Lung microvascular endothelial cell (primary cell): ENCODE measurements at regions not wholly inside any gene's neighbourhood (a gene's known extent, or its start where the extent isn't known, plus 50 kb on each side); places are given as distances from the start of the nearest gene placed in this dataset.
"Not testable (repeated sequence)": the region's sequence is repeated elsewhere in the genome, so short reads cannot be mapped to it uniquely, and the experiment has no call there.

ENCODE experiments used
- DNase-seq, 2 donors: peaks; one replicate each; pipeline versions ENCODE4 v3.0.0 to v3.0.0-alpha.2; 2010; ENCODE audit warnings: low read depth in 2 of 2

DNA sequence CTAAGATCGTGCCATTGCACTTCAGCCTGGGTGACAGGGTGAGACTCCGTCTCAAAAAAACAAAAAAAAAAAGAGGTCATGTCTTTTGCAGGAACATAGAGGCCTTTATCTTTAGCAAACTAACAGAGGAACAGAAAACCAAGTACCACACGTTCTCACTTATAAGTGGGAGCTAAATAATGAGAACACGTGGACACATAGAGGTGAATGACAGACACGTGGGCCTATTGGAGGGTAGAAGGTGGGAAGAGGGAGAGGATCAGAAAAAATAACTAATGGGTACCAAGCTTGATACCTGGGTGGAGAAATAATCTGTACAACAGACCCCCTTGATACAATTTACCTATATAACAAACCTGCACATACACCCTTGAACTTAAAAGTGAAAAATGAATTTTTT, 401.4 kb upstream of the NAALADL2 start:
- DNase-seq = no peak

DNA sequence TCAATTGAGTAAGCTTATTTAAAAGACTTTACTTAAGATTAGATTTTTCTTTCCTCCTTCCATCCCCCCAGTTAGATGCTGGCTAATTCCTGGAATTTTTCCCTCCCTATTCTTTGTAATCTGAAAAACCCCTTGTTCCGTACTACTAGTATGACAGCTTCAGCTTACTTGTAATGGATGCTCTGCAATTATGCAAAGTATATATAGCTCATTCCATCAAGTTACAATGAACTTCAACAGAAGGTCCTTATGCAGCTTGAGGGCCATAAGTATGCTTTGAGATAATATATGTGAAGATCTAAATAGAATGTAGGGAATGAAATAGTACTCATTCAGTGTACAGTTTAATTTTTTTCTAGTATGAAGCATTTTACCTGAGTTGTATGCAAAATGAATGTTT, 398.3 kb upstream of the NAALADL2 start:
- no peak for DNase-seq

DNA sequence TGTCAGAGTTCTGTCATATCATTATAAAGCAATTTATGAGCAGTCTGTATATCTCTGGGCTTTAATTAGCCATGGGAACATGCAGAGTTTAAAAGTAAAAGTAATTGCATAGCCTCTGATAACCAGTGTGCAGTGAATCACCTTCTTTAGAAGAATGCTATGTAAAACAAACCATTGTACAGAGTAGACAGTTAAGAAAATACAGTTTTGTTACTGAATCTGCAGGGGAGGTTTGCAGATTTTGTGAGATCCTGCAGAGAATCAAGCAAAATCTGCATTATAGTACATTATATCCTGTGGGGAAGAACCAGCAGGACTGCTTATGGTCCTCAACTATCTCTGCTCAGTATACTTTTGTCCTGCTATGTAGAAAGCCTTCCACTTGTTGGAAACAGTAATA, 396.2 kb upstream of the NAALADL2 start:
- no peak for DNase-seq

DNA sequence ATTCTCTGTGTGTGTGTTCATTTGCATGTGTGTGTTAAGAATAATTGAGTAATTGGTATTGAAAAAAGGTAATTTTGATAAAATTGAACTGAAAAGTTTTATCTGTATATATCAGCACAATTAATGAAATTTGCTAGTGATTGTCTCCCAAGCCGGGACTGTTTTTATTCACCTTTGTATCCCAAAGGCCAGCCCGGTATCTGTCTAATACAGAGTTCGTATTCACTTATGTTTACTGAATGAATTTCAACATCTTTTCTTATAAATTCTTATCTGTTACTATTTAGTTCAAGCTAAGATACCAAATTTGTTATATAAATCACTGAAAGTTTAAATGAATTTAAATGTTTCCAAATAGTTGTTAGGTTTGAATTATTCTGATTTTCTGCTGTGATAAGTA, 394.0 kb upstream of the NAALADL2 start:
- no peak for DNase-seq

DNA sequence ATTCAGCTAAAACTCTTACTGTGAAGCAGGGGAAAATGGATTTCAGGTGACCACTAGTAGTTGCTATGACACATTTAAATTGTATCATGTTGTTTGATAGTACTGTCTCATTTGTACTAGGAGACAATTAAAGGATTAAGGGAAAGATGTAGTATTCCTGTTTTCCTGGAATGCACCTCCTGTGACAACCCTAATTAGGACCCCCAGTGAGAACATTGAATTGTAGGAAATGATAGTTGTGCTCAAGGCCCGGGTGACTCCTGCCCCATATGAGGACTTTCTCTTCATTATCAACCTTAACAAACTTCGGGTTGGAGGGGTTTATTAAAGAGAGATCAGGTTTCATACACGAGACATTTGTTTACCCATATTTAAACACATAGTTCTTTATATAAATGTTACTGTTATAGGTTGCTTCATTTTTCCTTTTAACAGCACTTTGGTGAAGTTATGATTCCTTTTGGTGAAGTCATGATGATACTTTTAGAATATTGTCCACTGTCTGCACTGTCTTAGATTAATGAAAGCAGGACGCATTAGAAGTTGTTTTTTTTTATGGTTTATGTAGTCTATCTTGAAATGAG, 392.6 kb upstream of the NAALADL2 start:
- no peak for DNase-seq

DNA sequence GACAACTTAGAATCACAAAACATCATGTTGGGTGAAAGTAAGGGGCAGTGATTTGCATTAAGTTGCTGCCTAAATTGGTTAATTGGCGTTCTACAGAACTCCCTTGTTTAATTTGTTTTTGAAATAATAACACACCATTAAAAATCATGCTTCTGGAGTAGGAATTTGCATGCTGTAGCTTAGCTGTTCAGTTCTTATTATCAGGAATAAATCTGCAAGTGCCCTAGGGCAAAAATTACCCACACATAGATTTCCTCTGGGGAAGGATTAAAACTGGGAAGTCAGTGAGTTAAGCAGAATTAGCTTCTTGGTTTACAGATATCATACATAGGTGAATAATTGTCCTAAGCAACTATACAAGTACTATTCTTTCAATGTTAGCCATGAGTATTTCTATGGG, 381.6 kb upstream of the NAALADL2 start:
- no peak for DNase-seq

DNA sequence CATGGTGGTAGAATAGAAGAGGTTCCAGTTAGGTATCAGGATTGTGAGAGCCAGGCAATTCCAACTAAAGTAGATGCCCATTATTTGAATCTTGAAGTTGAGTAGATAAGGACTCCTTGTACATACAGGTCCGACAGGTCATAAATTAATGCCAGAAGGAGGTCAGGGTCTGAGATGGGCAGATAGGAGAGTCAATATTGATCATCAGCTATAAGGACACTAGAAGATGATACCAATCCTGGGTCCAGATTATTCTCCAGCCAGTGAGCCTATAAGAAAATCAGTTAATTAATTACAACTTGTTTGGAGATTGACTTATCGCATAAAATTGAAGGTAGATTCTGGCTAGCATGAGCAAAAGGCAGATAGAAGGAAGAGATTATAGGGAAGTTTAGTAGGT, 378.4 kb upstream of the NAALADL2 start:
- no peak for DNase-seq

DNA sequence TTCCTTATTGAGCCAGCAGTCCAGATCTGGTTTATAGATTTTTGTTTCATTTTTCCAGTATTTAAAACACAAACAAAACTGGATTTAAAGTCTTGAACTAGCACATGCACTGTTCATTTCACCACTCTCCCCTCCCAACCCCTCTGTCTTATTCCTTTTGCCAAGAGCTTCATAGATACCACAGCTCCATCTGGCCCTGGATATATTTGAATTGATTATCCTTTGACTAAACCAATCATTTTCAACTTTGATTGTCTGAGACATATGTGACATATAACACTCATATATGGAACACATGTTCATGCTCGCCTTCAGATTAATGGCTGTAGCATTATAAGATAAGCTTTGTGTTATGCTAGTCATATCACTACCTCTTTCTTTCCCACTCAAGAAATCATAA, 376.6 kb upstream of the NAALADL2 start:
- DNase-seq = no peak

DNA sequence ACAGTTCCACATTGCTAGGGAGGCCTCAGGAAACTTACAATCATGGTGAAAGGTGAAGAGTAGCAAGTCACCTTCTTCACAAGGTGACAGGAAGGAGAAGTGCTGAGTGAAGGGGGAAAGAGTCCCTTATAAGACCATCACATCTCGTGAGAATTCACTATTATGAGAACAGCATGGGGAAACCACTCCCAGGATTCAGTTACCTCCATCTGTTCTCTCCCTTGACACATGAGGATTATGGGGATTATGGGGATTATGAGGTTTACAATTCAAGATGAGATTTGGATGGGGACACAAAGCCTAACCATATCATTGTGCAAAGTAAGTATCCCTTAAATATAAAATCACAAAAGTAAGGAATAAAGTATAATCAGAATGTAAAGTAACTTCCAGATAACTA, 375.9 kb upstream of the NAALADL2 start:
- no peak for DNase-seq

DNA sequence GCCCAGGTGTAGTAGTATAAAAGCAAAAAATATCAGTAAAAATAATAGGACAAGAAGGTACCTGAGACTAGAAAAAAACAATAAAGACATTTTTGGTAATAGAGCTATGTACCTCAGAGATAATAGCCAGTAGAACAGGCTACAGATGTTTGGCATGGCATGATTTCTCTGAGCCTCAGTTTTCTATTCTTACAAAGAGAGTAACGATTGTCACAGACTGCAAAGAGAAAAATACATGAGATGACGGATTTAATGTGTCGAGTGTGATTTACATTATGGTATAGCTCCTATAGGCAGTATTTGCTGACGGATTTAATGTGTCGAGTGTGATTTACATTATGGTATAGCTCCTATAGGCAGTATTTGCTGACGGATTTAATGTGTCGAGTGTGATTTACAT, 375.3 kb upstream of the NAALADL2 start:
- DNase-seq = not testable (repeated sequence)

DNA sequence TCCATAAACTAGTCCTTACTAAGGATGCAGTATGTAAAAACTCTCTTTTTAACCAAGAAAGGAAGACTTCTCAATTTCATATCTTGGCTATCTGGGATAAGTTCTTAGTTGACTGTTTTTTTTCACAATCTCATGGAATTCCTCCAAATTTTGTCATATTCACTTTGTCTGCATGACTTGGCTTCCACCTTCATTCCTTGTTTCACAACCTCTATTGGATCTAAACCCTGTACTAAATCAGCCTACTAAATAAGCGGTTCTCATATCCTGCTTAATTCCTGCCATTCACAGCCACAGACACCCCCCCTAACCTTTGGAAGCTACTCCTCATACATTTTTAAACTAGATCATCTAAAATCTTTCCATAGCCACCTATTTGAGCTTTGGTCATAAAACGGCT, 370.6 kb upstream of the NAALADL2 start:
- no peak for DNase-seq

DNA sequence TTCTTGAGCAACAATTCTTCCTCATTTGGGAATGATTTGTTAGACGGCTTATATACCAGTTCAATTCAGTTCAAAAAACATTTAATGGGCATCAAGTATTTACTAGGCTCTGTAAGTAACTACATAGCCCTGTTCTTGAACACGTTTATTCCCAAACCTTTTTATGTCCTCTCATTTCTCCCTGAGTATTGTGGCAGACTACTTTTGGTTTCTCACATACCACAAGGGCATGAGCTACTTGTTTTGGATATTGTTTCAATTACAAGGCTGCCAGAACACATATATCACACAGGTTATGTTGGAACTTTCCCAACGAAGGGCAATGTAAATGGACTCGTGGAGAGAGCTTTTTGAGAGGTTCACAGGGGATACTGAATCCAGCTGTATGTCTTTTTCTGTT, 363.8 kb upstream of the NAALADL2 start:
- DNase-seq = no peak

DNA sequence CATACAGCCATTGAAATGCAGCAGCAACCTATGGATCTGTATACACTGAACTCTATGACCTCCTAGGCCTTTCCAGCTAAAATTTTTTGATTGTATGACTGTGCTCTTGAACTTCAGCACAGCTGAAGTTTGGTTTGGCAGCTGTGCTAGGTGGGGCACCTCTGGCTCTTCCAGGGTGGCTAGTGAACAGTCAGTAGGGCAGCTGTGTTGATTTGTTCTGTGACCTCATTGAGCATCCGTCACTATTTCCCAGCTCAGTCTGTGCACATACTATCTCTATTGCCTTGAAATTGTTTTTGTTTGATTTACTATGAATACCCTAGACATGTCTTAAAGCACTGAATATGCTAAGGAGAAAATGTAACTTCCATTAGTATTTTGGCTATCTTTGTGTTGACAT, 363.2 kb upstream of the NAALADL2 start:
- no peak for DNase-seq

DNA sequence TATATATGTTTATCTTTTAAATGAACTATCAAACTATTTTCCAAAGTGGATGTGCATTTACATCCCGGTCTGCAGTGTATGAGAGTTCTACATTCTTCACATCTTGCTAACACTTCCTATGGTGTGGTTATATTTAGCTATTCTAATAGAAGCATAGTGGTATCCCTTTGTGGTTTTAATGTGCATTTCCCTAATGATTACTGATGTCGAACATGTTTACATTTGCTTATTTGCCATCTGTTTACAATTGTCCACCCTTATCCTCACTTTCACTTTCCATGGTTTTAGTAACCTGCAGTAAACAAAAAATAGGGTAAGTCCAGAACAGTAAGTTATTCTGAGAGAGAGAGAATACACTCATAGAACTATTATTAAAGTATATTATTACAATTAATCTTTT, 360.5 kb upstream of the NAALADL2 start:
- peak in 1 of 2 donors; percentile 29 for DNase-seq

DNA sequence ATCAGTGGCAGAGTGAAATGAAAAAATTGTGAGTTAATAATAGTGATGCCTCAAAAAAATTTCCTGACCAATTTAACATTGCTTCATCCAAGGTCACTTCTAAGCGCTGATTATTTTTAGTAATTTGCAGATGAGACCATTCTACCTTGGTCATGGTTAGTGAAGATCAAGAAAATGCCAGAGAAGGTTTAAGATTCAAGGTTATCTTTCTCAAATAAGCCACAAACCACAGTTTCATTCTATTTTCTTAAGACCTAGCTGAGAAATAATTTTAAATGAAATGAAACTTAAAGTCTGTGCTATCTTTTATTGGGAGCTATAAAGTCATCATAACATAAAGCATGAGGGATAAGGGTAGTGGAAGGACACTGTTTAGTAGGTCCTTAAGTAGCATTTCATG, 353.9 kb upstream of the NAALADL2 start:
- no peak for DNase-seq

DNA sequence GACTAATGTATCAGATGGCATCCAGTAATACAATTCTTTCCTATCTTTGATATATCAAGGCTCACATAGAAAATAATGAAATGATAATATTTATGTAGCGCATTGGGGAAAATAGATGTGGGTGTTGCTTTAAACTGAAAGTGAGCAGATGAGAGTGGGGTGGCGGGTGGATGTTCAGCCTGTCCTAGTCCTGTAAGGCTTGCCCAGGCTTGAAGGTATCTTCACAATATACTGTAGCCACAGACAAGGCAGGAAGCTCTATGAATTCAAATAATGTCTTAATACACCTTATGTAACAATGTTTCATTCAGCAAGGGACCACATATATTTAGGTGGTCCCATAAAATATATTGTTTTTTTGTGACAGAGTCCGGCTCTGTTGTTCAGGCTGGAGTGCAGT, 334.9 kb upstream of the NAALADL2 start:
- no peak for DNase-seq

DNA sequence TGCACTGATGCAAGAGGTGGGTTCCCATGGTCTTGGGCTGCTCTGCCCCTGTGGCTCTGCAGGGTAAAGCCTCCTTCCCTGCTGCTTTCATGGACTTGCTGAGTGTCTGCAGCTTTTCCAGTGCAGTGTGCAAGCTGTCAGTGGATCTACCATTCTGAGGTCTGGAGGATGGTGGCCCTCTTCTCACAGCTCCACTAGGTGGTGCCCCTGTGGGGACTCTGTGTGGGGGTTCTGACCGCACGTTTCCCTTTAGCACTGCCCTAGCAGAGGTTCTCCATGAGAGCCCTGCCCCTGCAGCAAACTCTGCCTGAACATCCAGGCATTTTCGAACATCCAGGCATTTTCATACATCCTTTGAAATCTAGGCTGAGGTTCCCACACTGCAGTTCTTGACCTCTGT, 329.8 kb upstream of the NAALADL2 start:
- no peak for DNase-seq

DNA sequence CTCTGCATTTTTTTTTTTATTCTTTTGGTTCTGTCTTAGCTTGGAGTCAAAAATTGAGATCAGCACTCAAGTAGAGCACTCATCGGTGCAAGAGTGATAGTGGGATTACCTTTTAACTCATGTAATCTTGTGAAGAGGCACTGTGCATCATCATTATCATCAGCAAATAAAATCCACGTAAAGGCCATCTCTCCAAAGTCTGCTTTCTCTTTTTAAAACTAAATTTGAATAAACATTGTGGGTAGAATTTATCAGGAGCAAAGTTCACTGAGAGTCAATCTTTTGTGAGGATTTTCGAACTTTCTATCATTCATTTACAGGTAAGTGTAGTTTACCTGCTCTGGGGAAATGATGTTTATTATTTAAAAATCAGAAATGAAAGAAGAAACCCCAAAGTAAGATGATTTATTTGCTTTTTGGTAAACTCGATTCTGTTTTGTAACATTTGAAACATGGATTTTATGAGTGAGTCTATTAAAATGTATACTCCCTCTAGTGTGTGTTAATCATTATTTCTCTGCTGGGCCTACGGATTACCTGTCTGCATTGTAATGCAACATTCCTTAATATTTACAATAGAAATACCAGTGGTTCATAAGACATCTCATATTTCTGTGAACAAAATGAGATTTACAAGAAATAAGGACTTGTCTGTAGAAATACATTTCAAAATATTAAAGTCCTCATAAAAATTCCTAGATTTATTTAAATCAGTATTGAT, 327.7 kb upstream of the NAALADL2 start:
- no peak for DNase-seq

DNA sequence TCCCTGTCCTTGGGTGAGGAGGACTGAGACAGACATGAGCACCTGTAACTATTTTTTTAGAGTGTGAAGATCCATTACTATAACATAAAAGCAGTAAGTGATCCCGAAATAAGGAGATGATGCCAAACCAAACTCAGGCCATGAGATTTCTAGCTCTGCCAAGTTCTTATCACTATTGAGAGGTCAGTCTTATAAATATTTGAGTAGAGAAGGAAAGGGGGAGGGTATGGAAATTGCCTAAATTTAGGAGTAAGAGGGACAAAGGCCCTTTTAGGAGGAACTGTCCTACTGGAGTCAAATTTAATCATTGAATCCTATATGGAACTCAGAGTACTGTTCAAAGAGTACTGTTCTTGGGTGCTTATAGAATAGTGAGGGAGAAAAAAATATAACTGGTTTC, 326.9 kb upstream of the NAALADL2 start:
- DNase-seq = no peak

DNA sequence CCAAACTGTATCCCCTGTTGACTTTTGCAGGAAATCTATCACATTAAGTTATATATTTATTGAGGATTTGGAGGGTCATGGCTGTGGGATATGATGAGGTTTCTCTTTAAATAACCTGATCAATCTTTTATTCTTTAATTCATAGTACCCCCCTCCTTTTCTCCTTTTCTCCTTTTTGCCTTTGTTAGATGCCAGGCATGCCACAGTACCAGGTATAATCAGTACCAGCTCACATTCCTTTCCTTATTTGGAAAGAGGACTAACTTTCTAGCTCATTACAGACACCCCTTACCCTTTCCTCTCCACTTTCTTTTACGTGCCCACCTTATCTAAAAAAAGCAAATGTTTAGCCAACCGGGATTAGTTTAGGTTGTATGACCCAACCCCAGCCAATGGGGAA, 326.4 kb upstream of the NAALADL2 start:
- no peak for DNase-seq

DNA sequence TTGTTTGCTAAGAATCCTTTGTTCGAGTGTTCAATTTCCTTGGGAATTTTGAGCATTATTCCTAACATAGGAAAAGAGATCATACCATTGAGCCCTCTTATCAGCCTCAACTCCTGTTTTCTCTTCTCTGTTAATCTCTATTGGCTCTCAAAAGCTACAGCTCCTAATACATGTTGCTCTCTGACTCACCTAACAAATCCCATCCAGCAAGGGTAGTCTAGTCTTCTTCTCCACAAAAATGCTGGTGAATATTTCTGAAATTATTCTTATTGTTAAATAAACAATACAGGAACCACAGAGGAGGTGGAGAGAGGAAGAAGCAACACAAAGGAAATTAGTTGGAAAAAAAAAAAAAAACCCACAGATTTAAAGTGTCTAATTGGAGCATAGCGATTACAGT, 325.8 kb upstream of the NAALADL2 start:
- DNase-seq = no peak

DNA sequence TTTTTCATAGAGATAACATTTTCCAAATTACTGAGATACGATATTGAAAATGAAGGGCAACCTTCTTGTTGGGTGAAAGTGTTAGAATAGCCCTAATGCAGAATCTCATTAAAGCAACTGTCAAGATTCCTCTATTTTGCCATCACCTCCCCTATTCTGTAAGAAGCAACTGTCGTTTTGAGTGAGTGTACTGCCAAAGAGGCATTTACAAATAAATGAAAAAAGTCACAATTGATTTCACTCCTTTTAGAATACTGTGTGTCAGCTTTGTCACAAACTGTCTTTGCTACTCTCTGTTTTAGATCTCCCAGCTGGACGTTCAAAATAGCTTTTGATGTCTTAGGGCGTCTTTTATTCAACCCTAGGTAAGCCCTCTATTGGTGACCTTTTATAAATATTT, 322.8 kb upstream of the NAALADL2 start:
- DNase-seq = no peak

DNA sequence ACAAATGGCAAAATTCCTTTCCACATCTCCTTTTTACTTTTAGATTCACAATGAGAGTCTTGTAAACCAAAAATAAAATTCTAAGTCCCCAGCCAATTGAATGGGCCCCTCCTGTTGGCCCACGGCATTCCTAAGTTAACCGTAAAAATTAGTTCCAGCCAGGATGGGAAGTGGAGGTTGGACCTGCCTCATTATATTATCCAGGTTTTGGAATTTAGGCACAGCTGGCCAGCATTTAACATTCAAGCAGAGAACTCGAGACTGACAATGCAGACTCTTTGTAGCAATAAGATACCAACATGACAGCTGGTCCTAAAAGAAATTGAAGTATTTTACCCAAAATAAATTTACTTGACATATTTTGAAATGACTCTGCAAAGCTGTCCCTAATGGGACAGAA, 321.0 kb upstream of the NAALADL2 start:
- no peak for DNase-seq
